Nephron progenitor cell (in vitro differentiated cells): ENCODE measurements at regions not wholly inside any gene's neighbourhood (a gene's known extent, or its start where the extent isn't known, plus 50 kb on each side); places are given as distances from the start of the nearest gene placed in this dataset.

Experiments used
- DNase-seq: peaks from one replicate; pipeline ENCODE4 v3.0.0; 2021
- H3K27ac Mint-ChIP-seq: 2 replicates; pipeline ENCODE4 v1.8.0; 2021; ENCODE audit warnings: mild to moderate bottlenecking, moderate library complexity, mixed read lengths
- H3K27me3 Mint-ChIP-seq: 2 replicates; pipeline ENCODE4 v1.8.0; 2021; ENCODE audit warnings: mild to moderate bottlenecking, low read depth, mixed read lengths; ENCODE audit not compliant: poor library complexity
- H3K36me3 Mint-ChIP-seq: 2 replicates; pipeline ENCODE4 v1.8.0; 2021; ENCODE audit warnings: low read depth, mixed read lengths
- H3K4me1 Mint-ChIP-seq: 2 replicates; pipeline ENCODE4 v1.8.0; 2021; ENCODE audit warnings: mixed read lengths
- H3K4me3 Mint-ChIP-seq: 2 replicates; pipeline ENCODE4 v1.8.0; 2021; ENCODE audit warnings: mild to moderate bottlenecking, moderate library complexity, mixed read lengths
- H3K9me3 Mint-ChIP-seq: 2 replicates; pipeline ENCODE4 v1.8.0; 2021; ENCODE audit warnings: mild to moderate bottlenecking, moderate library complexity, mixed read lengths
- TF ChIP-seq, protein P1 (sequence below): fragments of 200-600 bp; sonication (generic); IDR thresholded peaks from 2 replicates; pipeline ENCODE4 v1.5.0; 2021; ENCODE audit warnings: antibody characterized with exemption

DNA sequence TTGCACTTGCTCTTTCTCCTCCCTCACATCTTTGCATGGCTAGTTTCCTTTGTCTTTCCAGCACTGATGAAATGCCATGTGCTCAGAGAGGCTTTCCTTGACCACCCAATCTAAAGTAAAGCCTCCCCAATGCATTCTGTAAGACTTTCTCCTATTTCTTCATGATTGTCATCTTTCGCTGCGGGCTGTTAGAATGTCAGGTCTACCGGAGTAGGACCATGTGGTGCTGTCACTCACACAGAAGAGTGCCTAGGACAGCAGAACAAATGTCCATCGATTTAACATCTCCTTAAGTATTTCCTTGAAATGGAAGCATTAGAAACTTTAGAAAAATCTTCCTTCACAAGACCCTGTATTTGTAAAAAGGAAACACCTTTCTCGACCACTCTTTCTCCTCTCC, 99.9 kb upstream of the TMC3 start:
- no peak for DNase-seq
- TF ChIP-seq, protein P1, sequence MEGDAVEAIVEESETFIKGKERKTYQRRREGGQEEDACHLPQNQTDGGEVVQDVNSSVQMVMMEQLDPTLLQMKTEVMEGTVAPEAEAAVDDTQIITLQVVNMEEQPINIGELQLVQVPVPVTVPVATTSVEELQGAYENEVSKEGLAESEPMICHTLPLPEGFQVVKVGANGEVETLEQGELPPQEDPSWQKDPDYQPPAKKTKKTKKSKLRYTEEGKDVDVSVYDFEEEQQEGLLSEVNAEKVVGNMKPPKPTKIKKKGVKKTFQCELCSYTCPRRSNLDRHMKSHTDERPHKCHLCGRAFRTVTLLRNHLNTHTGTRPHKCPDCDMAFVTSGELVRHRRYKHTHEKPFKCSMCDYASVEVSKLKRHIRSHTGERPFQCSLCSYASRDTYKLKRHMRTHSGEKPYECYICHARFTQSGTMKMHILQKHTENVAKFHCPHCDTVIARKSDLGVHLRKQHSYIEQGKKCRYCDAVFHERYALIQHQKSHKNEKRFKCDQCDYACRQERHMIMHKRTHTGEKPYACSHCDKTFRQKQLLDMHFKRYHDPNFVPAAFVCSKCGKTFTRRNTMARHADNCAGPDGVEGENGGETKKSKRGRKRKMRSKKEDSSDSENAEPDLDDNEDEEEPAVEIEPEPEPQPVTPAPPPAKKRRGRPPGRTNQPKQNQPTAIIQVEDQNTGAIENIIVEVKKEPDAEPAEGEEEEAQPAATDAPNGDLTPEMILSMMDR: no peak
- Mint-ChIP-seq H3K27me3 (peaks cover 5% of the 10 kb centered on the region), H3K4me3 (no peak overlapping the region), H3K36me3 (no peaks in the 10 kb centered on the region), H3K27ac (no peak overlapping the region), H3K9me3 (no peaks in the 10 kb centered on the region), H3K4me1 (no peaks in the 10 kb centered on the region)

DNA sequence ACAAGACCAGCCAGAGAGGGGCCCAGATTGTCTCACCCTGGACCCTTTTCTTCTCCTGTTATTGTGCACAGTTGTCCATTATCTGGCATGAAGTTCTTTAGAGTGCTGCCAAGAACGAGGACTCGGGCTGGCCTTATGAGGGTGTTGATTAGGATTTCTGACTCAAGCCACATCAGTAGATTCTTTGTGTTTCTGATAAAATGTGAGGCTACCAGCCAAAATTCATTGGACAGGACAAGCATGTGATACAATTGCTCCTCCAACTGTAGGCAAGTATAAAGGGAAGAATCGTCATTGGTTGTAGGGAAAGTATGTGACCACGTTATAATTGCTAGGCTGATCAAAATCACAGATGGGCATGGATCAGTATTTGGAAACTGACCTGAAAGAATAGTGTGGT, 99.2 kb upstream of the TMC3 start:
- Mint-ChIP-seq H3K27me3 (peaks cover 5% of the 10 kb centered on the region), H3K36me3 (no peaks in the 10 kb centered on the region), H3K27ac (no peak overlapping the region), H3K4me3 (no peak overlapping the region), H3K4me1 (no peaks in the 10 kb centered on the region), H3K9me3 (no peaks in the 10 kb centered on the region)
- no peak for DNase-seq
- TF ChIP-seq, protein P1: no peak

- H3K27me3 Mint-ChIP-seq: peaks cover 5% of the 10 kb centered on the region
- no peak for DNase-seq
- no peak overlapping the region for H3K27ac Mint-ChIP-seq
- H3K9me3 Mint-ChIP-seq: peaks cover 11% of the 10 kb centered on the region
- no peaks in the 10 kb centered on the region for H3K4me1 Mint-ChIP-seq
- no peaks in the 10 kb centered on the region for H3K36me3 Mint-ChIP-seq
- H3K4me3 Mint-ChIP-seq: no peak overlapping the region
- TF ChIP-seq, protein P1: no peak
Measured at GRCh38 chr15:81471151-81471550, 97.1 kb upstream of the TMC3 start.

DNA sequence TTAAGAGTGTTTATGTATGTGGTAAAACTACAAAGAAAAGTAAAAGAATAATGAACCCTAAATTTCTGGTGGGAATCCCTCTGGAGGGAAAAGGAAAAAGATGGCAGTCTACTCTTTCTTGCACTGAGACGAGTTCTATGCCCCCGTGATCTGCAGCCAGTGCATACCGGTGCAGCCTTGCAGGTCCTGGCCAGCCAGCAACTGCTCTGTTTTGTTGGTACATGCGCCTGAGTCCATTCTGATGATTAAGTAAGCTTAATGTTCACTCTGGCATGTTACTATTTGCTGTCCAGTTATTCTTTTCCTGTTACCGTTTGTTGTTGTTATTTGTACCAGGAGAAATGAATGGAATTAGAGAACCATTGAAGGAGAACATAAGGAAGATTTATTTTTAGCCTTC, 95.1 kb upstream of the TMC3 start:
- no peak for DNase-seq
- Mint-ChIP-seq H3K36me3 (peaks cover 10% of the 10 kb centered on the region), H3K4me1 (no peaks in the 10 kb centered on the region), H3K4me3 (no peak overlapping the region), H3K27ac (no peak overlapping the region), H3K27me3 (peaks cover 5% of the 10 kb centered on the region), H3K9me3 (peaks cover 30% of the 10 kb centered on the region)
- TF ChIP-seq, protein P1: no peak

GRCh38 chr15:81466741-81467140, 92.7 kb upstream of the TMC3 start:
- no peaks in the 10 kb centered on the region for H3K4me1 Mint-ChIP-seq
- no peak for DNase-seq
- H3K27me3 Mint-ChIP-seq: peaks cover 5% of the 10 kb centered on the region
- peaks cover 22% of the 10 kb centered on the region for H3K36me3 Mint-ChIP-seq
- H3K9me3 Mint-ChIP-seq: peaks cover 50% of the 10 kb centered on the region
- TF ChIP-seq, protein P1: no peak
- H3K4me3 Mint-ChIP-seq: no peak overlapping the region
- H3K27ac Mint-ChIP-seq: no peak overlapping the region

DNA sequence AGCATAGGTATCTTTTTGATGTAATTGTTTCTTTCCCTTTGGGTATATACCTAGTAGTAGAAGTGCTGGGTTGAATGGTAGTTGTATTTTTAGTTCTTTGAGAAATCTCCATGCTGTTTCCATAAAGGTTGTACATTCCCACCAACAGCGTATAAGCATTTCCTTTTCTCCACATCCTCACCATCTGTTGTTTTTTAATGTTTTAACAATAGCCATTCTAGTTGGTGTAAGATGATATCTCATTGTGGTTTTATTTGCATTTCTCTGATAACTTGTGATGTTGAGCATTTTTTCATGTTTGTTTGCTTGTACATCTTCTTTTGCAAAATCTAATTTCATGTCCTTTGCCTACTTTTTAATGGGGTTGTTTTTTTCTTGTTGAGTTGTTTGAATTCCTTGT, 80.0 kb upstream of the TMC3 start:
- H3K27ac Mint-ChIP-seq: no peak overlapping the region
- H3K27me3 Mint-ChIP-seq: peaks cover 6% of the 10 kb centered on the region
- TF ChIP-seq, protein P1: no peak
- peaks cover 59% of the 10 kb centered on the region for H3K9me3 Mint-ChIP-seq
- no peak overlapping the region for H3K4me3 Mint-ChIP-seq
- no peak for DNase-seq
- H3K4me1 Mint-ChIP-seq: no peaks in the 10 kb centered on the region
- H3K36me3 Mint-ChIP-seq: no peaks in the 10 kb centered on the region
